ENCODE measurements at regions not wholly inside any gene's neighbourhood (a gene's known extent, or its start where the extent isn't known, plus 50 kb on each side); places are given as distances from the start of the nearest gene placed in this dataset.

DNA sequence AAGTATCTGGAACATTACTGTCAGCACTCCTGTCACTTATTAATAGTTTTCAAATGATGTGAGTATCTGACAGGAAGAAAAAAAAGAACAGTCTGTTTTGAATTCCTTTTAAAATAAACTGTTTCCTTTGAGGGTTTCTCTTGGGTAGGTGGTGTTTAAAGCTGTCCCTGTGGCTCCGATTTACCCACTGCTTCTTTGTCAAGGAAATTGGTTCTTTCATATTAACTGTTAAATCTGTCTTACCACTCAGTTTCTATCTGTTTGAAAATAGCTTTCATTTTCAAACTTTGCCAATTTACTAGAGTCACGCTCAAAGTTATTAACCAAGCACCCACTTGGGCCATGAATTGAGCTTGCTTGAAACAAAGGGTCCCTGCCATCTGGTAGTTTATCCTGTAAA lies 614.6 kb upstream of the NXPH2 start:
- POLR2A ChIA-PET: no interaction called here
- Histone ChIP-seq H2AFZ (ENCODE audit: low read depth, low read length) (no peak overlapping the region), H4K20me1 (replicated peaks; ENCODE audit: control insufficient read depth, extremely low read depth, insufficient read depth, low read length) (no peaks in the 10 kb centered on the region), H3K27me3 (ENCODE audit: control insufficient read depth in 2 of 2, insufficient read depth in 2 of 2, low read length in 2 of 2) (no peaks in the 10 kb centered on the region), H3K9me1 (replicated peaks; ENCODE audit: control insufficient read depth, extremely low read depth, insufficient read depth, low read length) (no peaks in the 10 kb centered on the region), H3K27ac (ENCODE audit: insufficient read depth, low read depth, low read length) (no peak overlapping the region), H3K4me1 (ENCODE audit: control insufficient read depth, extremely low read depth, insufficient read depth, low read length) (no peaks in the 10 kb centered on the region), H3K4me3 (replicated peaks in 1 of 3; ENCODE audit: insufficient read depth in 1 of 3, low read depth in 1 of 3, low read length in 3 of 3) (no peak overlapping the region), H3K4me2 (ENCODE audit: insufficient read depth, low read length) (no peak overlapping the region), H3K9ac (replicated peaks; ENCODE audit: extremely low read depth, insufficient read depth, low read length) (no peak overlapping the region), H3K36me3 (ENCODE audit: control insufficient read depth in 2 of 2, extremely low read depth in 1 of 2, insufficient read depth in 2 of 2, low read length in 2 of 2) (no peaks in the 10 kb centered on the region), H3K9me3 (replicated peaks; ENCODE audit: control insufficient read depth, insufficient read depth, low read length) (peaks cover 2% of the 10 kb centered on the region), H3K79me2 (ENCODE audit: control insufficient read depth, insufficient read depth, low read length) (no peaks in the 10 kb centered on the region)
- no peak for FAIRE-seq
- no TSS peak for BruUV-seq (replicated peaks)
- dilution Hi-C loops (cut with MboI; ENCODE audit: extremely low pct_ligation_motif_present, low sequenced_read_pairs) (no loop called here), intact Hi-C loops (cut with micrococcal nuclease) (no loop called here)
- TF ChIP-seq POLR2AphosphoS5 (IDR thresholded peaks at IDR 0.05; ENCODE audit: insufficient read depth, low read depth, low read length): no peak
- TF ChIP-seq MAX (IDR thresholded peaks at IDR 0.05; ENCODE audit: insufficient read depth, insufficient read length): no peak
- CTCF ChIA-PET: no interaction called here
- DNase-seq (ENCODE audit: low read depth, low spot score): no peak

DNA sequence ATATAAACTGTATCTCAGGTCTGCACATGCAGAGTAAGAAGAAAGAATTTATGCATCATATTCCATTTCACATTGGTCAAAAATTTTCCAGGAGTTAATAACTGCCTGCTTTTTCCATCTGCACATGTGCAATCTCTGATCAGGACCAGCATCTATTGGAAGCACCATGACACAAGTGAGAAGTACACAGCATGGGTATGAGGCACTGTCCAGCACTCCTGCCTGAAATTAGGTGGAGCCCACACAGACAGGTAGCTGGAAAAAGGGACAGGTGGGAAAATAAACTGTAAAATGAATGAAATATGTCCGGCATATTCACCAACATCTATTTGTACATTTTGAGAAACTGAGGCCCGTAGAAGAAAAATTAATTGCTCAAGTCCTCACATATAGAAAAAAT lies 609.2 kb upstream of the NXPH2 start:
- POLR2A ChIA-PET: no interaction called here
- Histone ChIP-seq H3K4me2 (ENCODE audit: insufficient read depth, low read length) (no peak overlapping the region), H3K79me2 (ENCODE audit: control insufficient read depth, insufficient read depth, low read length) (no peaks in the 10 kb centered on the region), H2AFZ (ENCODE audit: low read depth, low read length) (no peak overlapping the region), H3K9me3 (replicated peaks; ENCODE audit: control insufficient read depth, insufficient read depth, low read length) (peaks cover 4% of the 10 kb centered on the region), H3K4me3 (replicated peaks in 1 of 3; ENCODE audit: insufficient read depth in 1 of 3, low read depth in 1 of 3, low read length in 3 of 3) (no peak overlapping the region), H4K20me1 (replicated peaks; ENCODE audit: control insufficient read depth, extremely low read depth, insufficient read depth, low read length) (no peaks in the 10 kb centered on the region), H3K27ac (ENCODE audit: insufficient read depth, low read depth, low read length) (no peak overlapping the region), H3K36me3 (ENCODE audit: control insufficient read depth in 2 of 2, extremely low read depth in 1 of 2, insufficient read depth in 2 of 2, low read length in 2 of 2) (no peaks in the 10 kb centered on the region), H3K27me3 (ENCODE audit: control insufficient read depth in 2 of 2, insufficient read depth in 2 of 2, low read length in 2 of 2) (no peaks in the 10 kb centered on the region), H3K9ac (replicated peaks; ENCODE audit: extremely low read depth, insufficient read depth, low read length) (no peak overlapping the region), H3K9me1 (replicated peaks; ENCODE audit: control insufficient read depth, extremely low read depth, insufficient read depth, low read length) (no peaks in the 10 kb centered on the region), H3K4me1 (ENCODE audit: control insufficient read depth, extremely low read depth, insufficient read depth, low read length) (no peaks in the 10 kb centered on the region)
- CTCF ChIA-PET: no interaction called here
- DNase-seq (ENCODE audit: low read depth, low spot score) (no peak), FAIRE-seq (no peak)
- intact Hi-C loops (cut with micrococcal nuclease): no loop called here
- no TSS peak for BruUV-seq (replicated peaks)
- TF ChIP-seq JUN (IDR thresholded peaks at IDR 0.05; ENCODE audit: borderline replicate concordance, insufficient read depth, insufficient read length, low read depth) (no peak), FOS (IDR thresholded peaks at IDR 0.05; ENCODE audit: borderline replicate concordance, insufficient read depth, low read length) (no peak), MAX (IDR thresholded peaks at IDR 0.05; ENCODE audit: insufficient read depth, insufficient read length) (no peak), GATA2 (IDR thresholded peaks at IDR 0.05; ENCODE audit: insufficient read depth, insufficient read length, low read depth, low read length) (no peak), POLR2AphosphoS5 (IDR thresholded peaks at IDR 0.05; ENCODE audit: insufficient read depth, low read depth, low read length) (no peak), POLR2A (IDR thresholded peaks at IDR 0.05; ENCODE audit: low read depth, low read length) (no peak), MYC (IDR thresholded peaks at IDR 0.05; ENCODE audit: low read depth, low read length) (no peak), EZH2 (IDR thresholded peaks at IDR 0.05; ENCODE audit: borderline replicate concordance, low read depth, low read length, severe bottlenecking) (no peak)
- TF ChIP-seq, protein P1, sequence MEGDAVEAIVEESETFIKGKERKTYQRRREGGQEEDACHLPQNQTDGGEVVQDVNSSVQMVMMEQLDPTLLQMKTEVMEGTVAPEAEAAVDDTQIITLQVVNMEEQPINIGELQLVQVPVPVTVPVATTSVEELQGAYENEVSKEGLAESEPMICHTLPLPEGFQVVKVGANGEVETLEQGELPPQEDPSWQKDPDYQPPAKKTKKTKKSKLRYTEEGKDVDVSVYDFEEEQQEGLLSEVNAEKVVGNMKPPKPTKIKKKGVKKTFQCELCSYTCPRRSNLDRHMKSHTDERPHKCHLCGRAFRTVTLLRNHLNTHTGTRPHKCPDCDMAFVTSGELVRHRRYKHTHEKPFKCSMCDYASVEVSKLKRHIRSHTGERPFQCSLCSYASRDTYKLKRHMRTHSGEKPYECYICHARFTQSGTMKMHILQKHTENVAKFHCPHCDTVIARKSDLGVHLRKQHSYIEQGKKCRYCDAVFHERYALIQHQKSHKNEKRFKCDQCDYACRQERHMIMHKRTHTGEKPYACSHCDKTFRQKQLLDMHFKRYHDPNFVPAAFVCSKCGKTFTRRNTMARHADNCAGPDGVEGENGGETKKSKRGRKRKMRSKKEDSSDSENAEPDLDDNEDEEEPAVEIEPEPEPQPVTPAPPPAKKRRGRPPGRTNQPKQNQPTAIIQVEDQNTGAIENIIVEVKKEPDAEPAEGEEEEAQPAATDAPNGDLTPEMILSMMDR (IDR thresholded peaks at IDR 0.05; ENCODE audit: extremely low read depth in 1 of 2, insufficient read depth in 1 of 2, low read depth in 1 of 2, low read length in 2 of 2): no peak
- dilution Hi-C loops (cut with MboI; ENCODE audit: extremely low pct_ligation_motif_present, low sequenced_read_pairs): no loop called here
